Stomach (tissue), 8 donors: ENCODE measurements at regions not wholly inside any gene's neighbourhood (a gene's known extent, or its start where the extent isn't known, plus 50 kb on each side); places are given as distances from the start of the nearest gene placed in this dataset.
A peak's percentile ranks its signal among the peaks of the same experiment; 100 is the strongest.

Source experiments
- DNase-seq, 2 donors: peaks; one replicate each; pipeline versions ENCODE4 v3.0.0 to v3.0.0-alpha.2; 2013 to 2019
- H3K27ac ChIP-seq, 5 donors: fragments of 200-600 bp in 4 of 5; sonication (generic) in 4 of 5; one replicate each; pipeline ENCODE4 v1.5.1; 2013 to 2019; ENCODE audit warnings: mild to moderate bottlenecking in 1 of 5, moderate library complexity in 1 of 5
- H3K27me3 ChIP-seq, 3 donors: fragments of 200-600 bp; sonication (generic); one replicate each; pipeline ENCODE4 v1.5.1; 2017 to 2019; ENCODE audit warnings: mixed run types in 1 of 3
- H3K36me3 ChIP-seq, 4 donors: fragments of 200-600 bp; sonication (generic); 1 replicate in 3 of 4; 2 replicates in 1 of 4; pipeline ENCODE4 v1.5.1; 2016 to 2019
- H3K4me1 ChIP-seq, 4 donors: fragments of 200-600 bp; sonication (generic); one replicate each; pipeline ENCODE4 v1.5.1; 2016 to 2019
- H3K4me3 ChIP-seq, 4 donors: fragments of 200-600 bp; sonication (generic) in 3 of 4; one replicate each; pipeline ENCODE4 v1.5.1; 2016 to 2019; ENCODE audit warnings: mild to moderate bottlenecking in 1 of 4
- H3K9me3 ChIP-seq, 4 donors: fragments of 200-600 bp; sonication (generic); one replicate each; pipeline ENCODE4 v1.5.1; 2016 to 2019
- EP300 ChIP-seq: sonication (generic); formaldehyde crosslinking; IDR thresholded peaks from one replicate; pipeline ENCODE4 v1.6.1; 2017; ENCODE audit warnings: antibody characterized with exemption
- POLR2A ChIP-seq, 4 donors: fragments of 450-650 bp; IDR thresholded peaks; one replicate each; pipeline ENCODE4 v1.6.1; 2016; ENCODE audit warnings: antibody characterized with exemption in 4 of 4, control low read depth in 2 of 4, mild to moderate bottlenecking in 1 of 4, moderate library complexity in 1 of 4
- POLR2AphosphoS5 ChIP-seq, 3 donors: sonication (generic); formaldehyde crosslinking; IDR thresholded peaks; one replicate each; pipeline ENCODE4 v1.6.1; 2016; ENCODE audit warnings: antibody characterized with exemption in 3 of 3
- WGBS, 5 donors: extraction: QIAGEN DNeasy Blood & Tissue Kit in 3 of 5; methylation state at CpG; one replicate each; pipeline versions ENCODE4 v1.1.5 to v1.1.7; 2013 to 2018; 5-methylcytosine and 5-hydroxymethylcytosine counted together
- intact Hi-C: fragments of 100-400 bp; cut with DNase I; formaldehyde crosslinking; loops from one replicate; pipeline ENCODE4 v1.15.1; 2023; ENCODE audit warnings: low total_unique reads
- TF ChIP-seq, protein P1 (sequence below), 7 experiments: fragments of 450-650 bp in 4 of 7; fragments of 200-600 bp in 3 of 7; sonication (generic) in 3 of 7; IDR thresholded peaks; one replicate each; pipeline ENCODE4 v1.5.1; 2016 to 2019; ENCODE audit warnings: antibody characterized with exemption in 7 of 7, control low read depth in 2 of 7, mild to moderate bottlenecking in 1 of 7
- donor health status: healthy with polysubstance abuse.
- donor health status: Bipolar disorder and iron deficiency.
- donor health status: healthy.

DNA sequence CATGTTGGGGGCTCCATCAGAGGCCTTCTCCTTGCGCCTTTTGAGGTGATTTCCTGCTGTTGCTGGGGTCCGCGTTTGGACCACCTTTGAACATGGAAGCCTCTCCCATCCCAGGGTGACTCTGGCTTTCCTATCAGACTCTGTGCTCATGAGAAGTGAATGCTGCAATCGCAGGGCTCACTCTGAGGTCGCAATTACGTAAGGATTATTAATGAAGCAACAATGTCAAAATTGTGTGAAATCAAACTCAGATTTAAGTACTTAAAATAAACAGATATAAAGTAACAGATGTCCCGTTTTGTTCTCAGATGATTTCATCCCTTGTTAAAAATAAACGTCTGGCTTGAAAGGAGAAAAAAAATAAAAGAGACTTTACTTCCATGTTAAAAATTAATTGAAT is 634.2 kb downstream of the BNC2 start:
- Histone ChIP-seq H3K27me3 (no peaks in the 10 kb centered on the region), H3K27ac (peak overlapping the region in 1 of 5 donors; percentile 10), H3K4me3 (no peak overlapping the region), H3K9me3 (peaks cover 0 to 18% (median 8%) of the 10 kb centered on the region in 4 donors), H3K36me3 (no peaks in the 10 kb centered on the region), H3K4me1 (no peaks in the 10 kb centered on the region)
- WGBS, 5 donors: 68 to 74% (median 70%) methylated on average over 8 of the region's 8 CpGs
- TF ChIP-seq, protein P1, sequence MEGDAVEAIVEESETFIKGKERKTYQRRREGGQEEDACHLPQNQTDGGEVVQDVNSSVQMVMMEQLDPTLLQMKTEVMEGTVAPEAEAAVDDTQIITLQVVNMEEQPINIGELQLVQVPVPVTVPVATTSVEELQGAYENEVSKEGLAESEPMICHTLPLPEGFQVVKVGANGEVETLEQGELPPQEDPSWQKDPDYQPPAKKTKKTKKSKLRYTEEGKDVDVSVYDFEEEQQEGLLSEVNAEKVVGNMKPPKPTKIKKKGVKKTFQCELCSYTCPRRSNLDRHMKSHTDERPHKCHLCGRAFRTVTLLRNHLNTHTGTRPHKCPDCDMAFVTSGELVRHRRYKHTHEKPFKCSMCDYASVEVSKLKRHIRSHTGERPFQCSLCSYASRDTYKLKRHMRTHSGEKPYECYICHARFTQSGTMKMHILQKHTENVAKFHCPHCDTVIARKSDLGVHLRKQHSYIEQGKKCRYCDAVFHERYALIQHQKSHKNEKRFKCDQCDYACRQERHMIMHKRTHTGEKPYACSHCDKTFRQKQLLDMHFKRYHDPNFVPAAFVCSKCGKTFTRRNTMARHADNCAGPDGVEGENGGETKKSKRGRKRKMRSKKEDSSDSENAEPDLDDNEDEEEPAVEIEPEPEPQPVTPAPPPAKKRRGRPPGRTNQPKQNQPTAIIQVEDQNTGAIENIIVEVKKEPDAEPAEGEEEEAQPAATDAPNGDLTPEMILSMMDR (IDR thresholded peaks at IDR 0.05): no peak
- no peak for TF ChIP-seq EP300
- TF ChIP-seq POLR2A (IDR thresholded peaks at IDR 0.05): no peak
- TF ChIP-seq POLR2AphosphoS5 (IDR thresholded peaks at IDR 0.05): peak; percentile 8 to 30 (median 16)
- DNase-seq: peak in 1 of 2 donors; percentile 53
- intact Hi-C loops: no loop called here

DNA sequence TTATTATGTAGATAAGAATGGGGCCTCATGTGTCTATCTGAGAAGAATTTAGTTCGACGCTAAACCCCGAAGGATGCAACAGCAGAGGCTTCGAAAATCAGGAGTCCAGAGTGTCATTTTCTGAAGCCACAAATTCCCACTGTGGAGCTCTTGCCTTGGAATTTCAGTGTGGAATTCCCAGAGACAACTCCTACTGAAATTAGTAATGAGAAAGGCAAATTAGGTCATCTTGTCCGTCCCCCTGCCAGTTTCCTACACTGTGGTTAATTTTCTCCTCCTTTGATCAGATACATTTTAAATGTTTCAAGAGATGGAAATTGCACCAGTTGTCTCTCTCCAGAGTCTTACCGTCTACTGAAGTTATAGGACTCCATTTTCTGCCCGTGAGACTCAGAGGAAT is 633.6 kb downstream of the BNC2 start:
- 85 to 93% (median 87%) methylated on average over 7 of the region's 7 CpGs for WGBS, 5 donors
- no peak overlapping the region for H3K4me3 ChIP-seq
- intact Hi-C loops: no loop called here
- DNase-seq: no peak
- peaks cover 0 to 18% (median 8%) of the 10 kb centered on the region in 4 donors for H3K9me3 ChIP-seq
- no peaks in the 10 kb centered on the region for H3K4me1 ChIP-seq
- H3K36me3 ChIP-seq: no peaks in the 10 kb centered on the region
- TF ChIP-seq, protein P1 (IDR thresholded peaks at IDR 0.05): no peak
- TF ChIP-seq EP300 (no peak), POLR2AphosphoS5 (IDR thresholded peaks at IDR 0.05) (no peak), POLR2A (IDR thresholded peaks at IDR 0.05) (no peak)
- no peak overlapping the region for H3K27ac ChIP-seq
- no peaks in the 10 kb centered on the region for H3K27me3 ChIP-seq

DNA sequence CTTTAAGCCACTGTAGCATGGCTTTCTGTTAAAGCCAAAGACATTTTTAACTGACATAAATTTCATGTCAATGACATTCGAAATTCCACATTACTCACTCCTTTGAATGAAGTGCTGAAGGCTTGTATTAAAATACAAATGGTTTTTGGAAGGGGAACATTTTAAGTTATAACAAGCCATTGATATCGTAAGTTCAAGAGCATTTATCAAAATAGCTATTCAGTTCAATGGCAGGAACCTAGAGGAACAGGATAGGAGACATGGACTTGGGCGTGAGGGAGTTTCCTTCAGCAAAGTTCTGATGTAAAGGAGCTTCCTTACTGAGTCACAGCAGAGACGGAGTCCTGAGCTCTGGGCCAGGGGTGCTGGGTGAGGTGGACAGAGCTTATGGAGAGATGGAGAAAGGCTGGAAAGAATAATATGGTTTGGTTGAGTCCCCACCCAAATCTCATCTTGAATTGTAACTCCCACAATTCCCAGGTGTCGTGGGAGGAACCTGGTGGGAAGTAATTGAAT is 631.8 kb downstream of the BNC2 start:
- H3K4me1 ChIP-seq: no peaks in the 10 kb centered on the region
- 86 to 92% (median 89%) methylated on average over 5 of the region's 5 CpGs for WGBS, 5 donors
- H3K9me3 ChIP-seq: peaks cover 0 to 14% (median 7%) of the 10 kb centered on the region in 4 donors
- no peak for DNase-seq
- H3K36me3 ChIP-seq: no peaks in the 10 kb centered on the region
- intact Hi-C loops: no loop called here
- no peak overlapping the region for H3K27ac ChIP-seq
- TF ChIP-seq POLR2AphosphoS5 (IDR thresholded peaks at IDR 0.05): no peak
- no peaks in the 10 kb centered on the region for H3K27me3 ChIP-seq
- H3K4me3 ChIP-seq: no peak overlapping the region

DNA sequence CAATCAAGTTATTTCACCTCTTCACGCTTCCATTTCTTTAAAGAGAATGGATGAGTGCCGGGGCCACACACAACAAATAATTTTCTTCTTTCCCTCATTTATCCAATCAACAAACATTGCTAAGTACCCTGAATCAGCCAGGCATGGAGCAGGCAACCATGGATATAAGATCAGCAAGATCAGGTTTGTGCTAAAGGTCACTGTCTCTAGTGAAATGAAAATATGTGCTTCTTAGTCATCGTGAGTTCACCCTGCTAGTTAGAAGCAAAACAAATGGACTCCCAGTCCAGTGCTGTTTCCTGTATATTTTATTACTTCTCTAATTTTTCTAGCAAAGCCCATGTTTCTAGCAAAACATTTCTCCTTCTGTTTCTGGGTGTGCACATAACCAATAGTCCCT is 629.2 kb downstream of the BNC2 start:
- intact Hi-C loops: no loop called here
- DNase-seq: no peak
- WGBS, 5 donors: 64 to 96% (median 94%) methylated on average over 3 of the region's 3 CpGs
- no peaks in the 10 kb centered on the region for H3K36me3 ChIP-seq
- no peaks in the 10 kb centered on the region for H3K9me3 ChIP-seq
- no peak for TF ChIP-seq EP300
- no peak overlapping the region for H3K4me3 ChIP-seq
- H3K27ac ChIP-seq: no peak overlapping the region
- peaks cover 0 to 9% (median 2%) of the 10 kb centered on the region in 4 donors for H3K4me1 ChIP-seq
- H3K27me3 ChIP-seq: no peaks in the 10 kb centered on the region

DNA sequence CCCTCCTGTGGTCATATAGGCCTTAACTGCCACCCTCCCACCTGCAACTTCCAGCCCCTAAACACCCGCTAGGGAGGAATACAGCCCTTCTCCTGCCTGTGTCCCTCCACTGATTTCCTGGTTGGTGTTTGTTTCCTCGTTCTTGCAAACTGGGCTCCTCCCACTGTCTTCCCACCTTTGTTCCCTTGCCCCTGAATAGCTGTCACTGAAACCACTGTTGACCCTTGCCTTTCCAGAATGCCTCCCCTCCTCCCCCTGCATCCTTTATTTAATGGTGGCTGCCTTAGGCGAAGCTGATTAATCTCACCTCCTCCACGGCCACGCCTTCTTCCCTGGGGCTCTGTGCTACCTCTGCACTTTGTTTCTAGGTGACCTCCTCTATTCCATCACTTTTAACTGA is 626.7 kb downstream of the BNC2 start:
- no peaks in the 10 kb centered on the region for H3K9me3 ChIP-seq
- no peaks in the 10 kb centered on the region for H3K36me3 ChIP-seq
- no peak overlapping the region for H3K4me3 ChIP-seq
- DNase-seq: peak in 1 of 2 donors; percentile 41
- TF ChIP-seq EP300 (no peak), POLR2AphosphoS5 (IDR thresholded peaks at IDR 0.05) (no peak), POLR2A (IDR thresholded peaks at IDR 0.05) (no peak)
- TF ChIP-seq, protein P1 (IDR thresholded peaks at IDR 0.05): no peak
- H3K27me3 ChIP-seq: no peaks in the 10 kb centered on the region
- 60 to 71% (median 67%) methylated on average over 5 of the region's 5 CpGs for WGBS, 5 donors
- peaks cover 0 to 19% (median 6%) of the 10 kb centered on the region in 4 donors for H3K4me1 ChIP-seq
- intact Hi-C loops: no loop called here
- H3K27ac ChIP-seq: no peak overlapping the region
